22Rv1 (cell line): ENCODE measurements at regions not wholly inside any gene's neighbourhood (a gene's known extent, or its start where the extent isn't known, plus 50 kb on each side); places are given as distances from the start of the nearest gene placed in this dataset.

Source experiments
- H3K27ac ChIP-seq: fragments of 450-650 bp; 2 replicates; pipeline ENCODE4 v1.5.1; 2017
- ZFX ChIP-seq: fragments of 450-650 bp; IDR thresholded peaks from 2 replicates; pipeline ENCODE4 v1.6.1; 2017; ENCODE audit warnings: antibody characterized with exemption, borderline replicate concordance
- TF ChIP-seq, protein P1 (sequence below): fragments of 450-650 bp; IDR thresholded peaks from 2 replicates; pipeline ENCODE4 v1.5.1; 2017; ENCODE audit warnings: mild to moderate bottlenecking

DNA sequence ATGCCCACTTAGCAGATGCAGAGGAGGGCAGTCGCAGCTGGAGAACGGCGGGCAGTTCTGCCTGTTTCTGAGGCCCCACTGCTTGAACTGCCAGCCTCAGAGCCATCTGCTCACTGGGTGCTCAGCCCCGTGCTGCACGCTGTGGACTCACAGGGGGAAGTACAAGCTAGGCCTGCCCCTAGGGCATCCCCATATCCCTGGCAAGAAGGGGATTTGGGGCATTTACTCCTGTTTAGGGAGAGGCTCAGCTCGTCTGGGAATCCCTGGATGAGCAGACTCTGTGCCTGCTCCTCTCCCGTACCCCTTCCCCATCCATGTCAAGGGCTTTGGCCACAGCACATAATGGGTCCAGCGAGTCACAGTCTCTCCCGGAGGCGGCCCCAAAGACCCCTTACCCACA, 169.8 kb upstream of the PKDCC start:
- H3K27ac ChIP-seq: no peak overlapping the region
- TF ChIP-seq, protein P1, sequence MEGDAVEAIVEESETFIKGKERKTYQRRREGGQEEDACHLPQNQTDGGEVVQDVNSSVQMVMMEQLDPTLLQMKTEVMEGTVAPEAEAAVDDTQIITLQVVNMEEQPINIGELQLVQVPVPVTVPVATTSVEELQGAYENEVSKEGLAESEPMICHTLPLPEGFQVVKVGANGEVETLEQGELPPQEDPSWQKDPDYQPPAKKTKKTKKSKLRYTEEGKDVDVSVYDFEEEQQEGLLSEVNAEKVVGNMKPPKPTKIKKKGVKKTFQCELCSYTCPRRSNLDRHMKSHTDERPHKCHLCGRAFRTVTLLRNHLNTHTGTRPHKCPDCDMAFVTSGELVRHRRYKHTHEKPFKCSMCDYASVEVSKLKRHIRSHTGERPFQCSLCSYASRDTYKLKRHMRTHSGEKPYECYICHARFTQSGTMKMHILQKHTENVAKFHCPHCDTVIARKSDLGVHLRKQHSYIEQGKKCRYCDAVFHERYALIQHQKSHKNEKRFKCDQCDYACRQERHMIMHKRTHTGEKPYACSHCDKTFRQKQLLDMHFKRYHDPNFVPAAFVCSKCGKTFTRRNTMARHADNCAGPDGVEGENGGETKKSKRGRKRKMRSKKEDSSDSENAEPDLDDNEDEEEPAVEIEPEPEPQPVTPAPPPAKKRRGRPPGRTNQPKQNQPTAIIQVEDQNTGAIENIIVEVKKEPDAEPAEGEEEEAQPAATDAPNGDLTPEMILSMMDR: no peak
- no peak for TF ChIP-seq ZFX

DNA sequence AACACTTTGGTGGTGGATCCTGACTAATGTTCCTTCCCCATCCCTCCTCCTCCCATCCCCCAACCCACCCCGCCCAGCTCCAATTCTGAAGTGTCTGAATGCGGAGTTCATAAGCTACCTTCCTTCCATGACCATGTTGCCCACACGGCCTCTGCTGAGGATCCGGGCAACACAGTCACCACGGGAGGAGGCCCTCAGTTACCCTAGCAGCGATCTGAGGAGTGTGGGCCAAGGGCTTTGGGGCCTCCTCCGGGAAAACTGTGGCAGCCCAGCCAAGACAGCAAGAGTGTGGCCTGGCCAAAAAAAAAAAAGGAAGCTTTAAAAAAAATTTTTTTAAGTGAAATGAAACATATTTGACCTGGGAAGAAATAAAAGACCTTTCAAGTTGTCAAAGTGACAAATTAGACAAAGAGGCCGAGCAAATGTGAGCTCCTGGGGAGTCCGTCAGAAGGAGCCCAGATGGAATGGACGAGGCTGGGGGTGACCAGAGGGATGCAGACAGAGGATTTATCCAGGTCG, 169.0 kb upstream of the PKDCC start:
- no peak overlapping the region for H3K27ac ChIP-seq
- TF ChIP-seq ZFX: no peak
- TF ChIP-seq, protein P1: no peak

DNA sequence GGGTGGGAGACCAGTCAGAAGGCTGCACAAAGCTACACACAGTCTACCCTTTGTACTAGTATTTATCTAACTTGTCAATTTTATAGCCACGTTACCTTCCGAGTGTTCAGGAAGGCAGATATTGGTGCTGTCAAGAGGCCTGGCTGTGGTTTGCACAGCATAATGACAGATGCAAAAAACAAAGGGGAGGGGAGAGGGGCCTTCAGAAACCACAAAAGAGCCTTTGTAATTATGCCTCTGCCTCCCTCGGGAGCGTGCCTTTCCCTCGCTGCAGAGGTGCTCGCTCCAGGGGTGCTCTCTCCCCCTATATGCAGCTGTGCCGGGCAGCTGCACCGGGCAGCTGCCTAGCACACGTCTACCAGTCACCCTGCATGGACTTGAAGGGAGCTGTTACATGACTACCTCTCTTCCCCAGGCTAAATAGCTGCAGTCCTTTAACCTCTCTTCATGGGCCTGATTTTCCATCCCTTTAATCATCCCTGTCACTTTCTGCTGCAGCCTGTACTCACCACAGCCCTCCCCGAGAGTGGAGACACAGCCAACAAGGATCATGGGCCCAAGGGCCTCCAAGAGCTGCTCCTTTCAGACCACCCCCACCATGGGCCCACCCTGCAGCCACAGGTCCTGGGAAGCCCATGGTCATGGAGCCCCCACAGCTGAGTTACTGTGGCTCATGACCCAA, 168.4 kb upstream of the PKDCC start:
- TF ChIP-seq, protein P1: no peak
- TF ChIP-seq ZFX: no peak

DNA sequence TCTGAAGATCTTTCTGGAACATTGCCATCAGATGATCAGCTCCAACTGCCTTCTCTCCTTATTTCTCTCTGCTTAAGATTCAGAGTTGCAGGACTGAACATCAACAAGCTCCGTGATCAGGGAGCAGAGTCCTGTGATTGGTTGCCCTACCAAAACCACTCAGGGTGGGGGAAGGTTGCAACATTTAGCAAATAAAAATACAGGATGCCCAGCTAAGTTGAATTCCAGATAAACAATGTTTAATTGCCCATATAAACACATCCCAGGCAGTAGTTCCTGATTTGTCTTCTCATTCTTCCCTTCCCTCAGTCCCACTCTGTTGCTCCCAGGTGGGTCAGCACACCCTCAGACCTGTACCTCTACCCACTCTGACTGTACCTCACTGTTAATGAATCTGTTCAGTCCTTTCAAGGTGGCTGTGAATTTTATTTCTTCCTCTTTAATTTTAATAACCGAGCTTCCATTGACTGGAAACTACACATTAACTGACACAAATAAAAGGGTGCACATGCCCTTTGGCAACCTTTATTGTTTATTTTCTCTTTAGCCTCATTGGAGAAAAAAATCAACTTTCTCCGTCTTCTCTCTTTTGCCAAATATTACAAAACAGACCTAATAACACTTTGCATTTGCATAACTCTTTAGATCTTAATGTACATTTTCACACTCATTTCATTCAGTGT, 167.1 kb upstream of the PKDCC start:
- TF ChIP-seq ZFX: no peak
- TF ChIP-seq, protein P1: no peak
- H3K27ac ChIP-seq: no peak overlapping the region

More for the DNA sequence above, 168.4 kb upstream of the PKDCC start:
- no peak overlapping the region for H3K27ac ChIP-seq

DNA sequence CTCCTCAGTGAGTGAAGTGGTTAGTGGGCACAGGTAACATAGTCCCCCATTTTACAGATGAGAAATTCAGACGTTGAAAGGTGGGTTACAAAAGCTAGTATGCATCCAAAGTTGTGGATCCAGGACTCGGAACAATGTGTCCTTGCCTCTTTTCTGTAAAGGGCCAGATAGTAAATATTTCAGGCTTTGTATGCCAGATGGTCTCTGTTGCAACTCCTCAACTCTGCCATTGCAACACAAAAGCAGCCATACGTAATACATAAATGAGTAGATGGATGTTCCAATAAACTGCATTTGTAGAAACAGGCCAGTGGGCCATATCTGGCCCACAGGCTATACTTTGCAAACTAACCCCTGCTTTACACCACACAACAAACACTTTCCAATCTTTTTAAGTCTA, 166.6 kb upstream of the PKDCC start:
- H3K27ac ChIP-seq: no peak overlapping the region
- TF ChIP-seq, protein P1: no peak
- no peak for TF ChIP-seq ZFX

DNA sequence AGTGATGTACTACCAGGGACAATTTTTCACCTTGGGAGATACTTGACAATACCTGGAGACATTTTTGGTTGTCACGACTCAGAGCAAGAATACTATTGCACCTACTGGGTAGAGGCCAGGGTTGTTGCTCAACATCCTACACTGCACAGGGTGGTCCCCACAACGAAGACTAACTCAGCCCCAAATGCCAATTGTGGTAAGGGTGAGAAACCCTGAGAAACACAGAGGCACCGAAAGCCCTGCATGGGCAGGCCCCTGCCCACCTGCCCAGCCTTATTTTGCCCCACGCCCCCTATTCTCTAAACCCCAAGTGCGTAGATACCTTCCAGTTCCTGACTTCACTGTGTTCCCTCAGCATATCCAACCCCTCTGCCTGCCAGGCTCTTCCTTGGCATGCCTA, 163.1 kb upstream of the PKDCC start:
- TF ChIP-seq, protein P1: no peak
- TF ChIP-seq ZFX: no peak

DNA sequence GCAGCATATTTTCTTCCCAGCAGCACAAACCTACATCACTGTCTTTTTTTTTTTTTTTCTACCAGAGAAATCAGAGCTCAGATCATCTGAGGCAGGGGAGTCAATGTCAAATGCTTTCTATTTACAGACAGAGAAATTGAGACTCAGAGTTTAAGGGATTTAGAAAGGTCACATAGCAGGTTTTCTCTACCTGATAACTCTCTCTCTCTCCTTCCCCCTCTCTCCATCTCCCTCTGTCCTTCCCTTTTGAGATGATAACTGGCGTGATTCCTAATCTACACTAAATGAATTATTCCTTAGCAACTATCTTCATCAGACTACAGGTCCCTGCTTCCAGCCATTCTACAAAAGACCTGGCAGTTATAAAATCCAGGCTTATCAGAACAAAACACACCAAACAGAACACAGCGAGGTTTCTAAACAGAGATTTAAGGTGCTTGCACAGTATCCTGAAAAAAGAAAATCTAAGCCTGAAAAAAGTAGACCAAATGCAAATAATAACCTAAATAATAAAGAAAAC, 161.6 kb upstream of the PKDCC start:
- no peak overlapping the region for H3K27ac ChIP-seq
- TF ChIP-seq, protein P1: no peak
- TF ChIP-seq ZFX: no peak

More for the DNA sequence above, 163.1 kb upstream of the PKDCC start:
- no peak overlapping the region for H3K27ac ChIP-seq
